ENCODE measurements at regions not wholly inside any gene's neighbourhood (a gene's known extent, or its start where the extent isn't known, plus 50 kb on each side); places are given as distances from the start of the nearest gene placed in this dataset.

DNA sequence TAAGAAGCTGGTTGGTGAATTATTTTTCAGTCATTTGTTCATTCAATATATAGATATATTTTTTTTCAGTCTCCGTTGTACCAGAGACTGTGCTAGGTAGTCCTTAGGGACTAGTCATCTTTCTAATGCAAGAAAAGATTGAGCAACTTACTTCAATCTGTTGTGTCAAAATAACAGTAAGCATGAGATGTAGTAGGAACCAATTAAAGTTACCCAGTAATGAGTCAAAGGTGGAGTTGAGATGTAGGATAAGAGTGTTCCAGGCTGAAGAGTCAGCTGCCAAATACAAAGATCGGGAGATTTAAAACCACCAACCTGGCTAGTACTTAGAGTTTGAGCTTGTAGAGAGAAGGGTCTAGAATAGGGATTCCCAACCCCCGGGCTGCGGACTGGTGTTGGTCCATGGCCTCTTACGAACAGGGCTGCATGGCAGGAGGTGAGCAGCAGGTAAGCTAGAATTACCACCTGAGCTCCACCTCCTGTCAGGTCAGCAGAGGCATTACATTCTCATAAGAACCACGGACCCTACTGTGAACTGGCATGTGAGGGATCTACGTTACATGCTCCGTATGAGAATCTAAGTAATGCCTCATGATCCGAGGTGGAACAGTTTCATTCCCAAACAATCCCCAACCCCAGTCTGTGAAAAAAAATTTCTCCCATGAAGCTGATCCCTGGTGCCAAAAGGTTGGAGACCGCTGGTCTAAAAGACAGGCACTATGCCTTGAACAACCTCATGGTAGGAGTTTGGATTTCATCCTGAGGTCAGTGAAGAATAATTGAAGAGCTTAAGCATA lies 1241.5 kb upstream of the WWC1 start:
- Histone ChIP-seq H3K27me3 (no peaks in the 10 kb centered on the region), H3K9me3 (ENCODE audit: low read depth) (no peaks in the 10 kb centered on the region), H3K27ac (no peak overlapping the region), H4K20me1 (ENCODE audit: insufficient read depth, poor library complexity, severe bottlenecking) (no peaks in the 10 kb centered on the region), H3K4me1 (ENCODE audit: insufficient read depth) (no peaks in the 10 kb centered on the region), H3K36me3 (replicated peaks; ENCODE audit: insufficient read depth, low read depth) (no peaks in the 10 kb centered on the region), H2AFZ (no peak overlapping the region), H3K4me2 (no peak overlapping the region), H3K79me2 (no peaks in the 10 kb centered on the region), H3K4me3 (no peak overlapping the region), H3K9me2 (replicated peaks; ENCODE audit: insufficient read depth) (no peaks in the 10 kb centered on the region)
- TF ChIP-seq, protein P1, sequence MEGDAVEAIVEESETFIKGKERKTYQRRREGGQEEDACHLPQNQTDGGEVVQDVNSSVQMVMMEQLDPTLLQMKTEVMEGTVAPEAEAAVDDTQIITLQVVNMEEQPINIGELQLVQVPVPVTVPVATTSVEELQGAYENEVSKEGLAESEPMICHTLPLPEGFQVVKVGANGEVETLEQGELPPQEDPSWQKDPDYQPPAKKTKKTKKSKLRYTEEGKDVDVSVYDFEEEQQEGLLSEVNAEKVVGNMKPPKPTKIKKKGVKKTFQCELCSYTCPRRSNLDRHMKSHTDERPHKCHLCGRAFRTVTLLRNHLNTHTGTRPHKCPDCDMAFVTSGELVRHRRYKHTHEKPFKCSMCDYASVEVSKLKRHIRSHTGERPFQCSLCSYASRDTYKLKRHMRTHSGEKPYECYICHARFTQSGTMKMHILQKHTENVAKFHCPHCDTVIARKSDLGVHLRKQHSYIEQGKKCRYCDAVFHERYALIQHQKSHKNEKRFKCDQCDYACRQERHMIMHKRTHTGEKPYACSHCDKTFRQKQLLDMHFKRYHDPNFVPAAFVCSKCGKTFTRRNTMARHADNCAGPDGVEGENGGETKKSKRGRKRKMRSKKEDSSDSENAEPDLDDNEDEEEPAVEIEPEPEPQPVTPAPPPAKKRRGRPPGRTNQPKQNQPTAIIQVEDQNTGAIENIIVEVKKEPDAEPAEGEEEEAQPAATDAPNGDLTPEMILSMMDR (IDR thresholded peaks at IDR 0.05; ENCODE audit: poor library complexity) = no peak
- no peak for TF ChIP-seq EZH2 (IDR thresholded peaks at IDR 0.05; ENCODE audit: borderline replicate concordance)
- no peak for DNase-seq (ENCODE audit: low spot score)
- 88% methylated on average over 10 of the region's 10 CpGs for WGBS (ENCODE audit: low lambda C conversion rate, missing lambda C conversion rate)

DNA sequence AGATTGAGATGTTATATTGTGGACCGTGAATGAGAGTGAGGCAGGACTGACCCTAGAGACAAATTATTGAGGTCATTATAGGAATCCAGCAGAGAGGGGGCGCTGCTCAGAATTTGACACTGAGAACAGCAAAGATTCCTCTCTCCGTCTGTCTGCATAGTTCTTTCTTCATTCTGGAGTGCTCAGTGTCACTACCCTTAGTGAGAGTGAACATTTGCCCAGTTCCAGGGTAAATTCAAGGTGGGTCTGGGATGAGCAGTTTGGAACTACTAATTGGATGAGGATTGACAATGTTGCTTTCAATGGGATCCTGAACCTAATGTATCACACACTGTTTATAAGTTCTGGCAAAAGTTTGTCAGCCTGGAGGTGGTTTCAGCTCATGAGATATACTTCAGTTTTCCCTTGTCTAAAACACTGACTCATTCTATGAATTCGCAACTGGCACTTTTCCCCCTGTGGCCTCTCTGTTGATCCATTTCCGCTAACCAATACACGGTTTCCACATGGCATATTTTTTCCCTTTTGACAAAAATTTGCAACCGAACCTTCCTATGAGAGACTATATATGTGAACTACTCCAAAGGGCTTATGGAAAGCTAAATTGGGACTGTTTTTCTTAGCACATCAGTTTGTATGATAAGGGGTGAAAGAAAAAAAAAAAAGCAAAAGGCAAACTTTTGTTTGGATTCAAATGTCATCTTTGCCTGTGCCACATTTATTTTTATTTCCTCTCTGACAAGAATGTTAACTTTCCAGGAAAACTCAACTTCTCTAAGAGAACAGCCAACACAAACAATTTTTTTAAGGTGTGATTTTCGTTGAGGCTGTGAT lies 1240.7 kb upstream of the WWC1 start:
- Histone ChIP-seq H4K20me1 (ENCODE audit: insufficient read depth, poor library complexity, severe bottlenecking) (no peaks in the 10 kb centered on the region), H3K9me3 (ENCODE audit: low read depth) (no peaks in the 10 kb centered on the region), H3K79me2 (no peaks in the 10 kb centered on the region), H3K27me3 (no peaks in the 10 kb centered on the region), H3K27ac (no peak overlapping the region), H2AFZ (no peak overlapping the region), H3K4me3 (no peak overlapping the region), H3K4me2 (no peak overlapping the region), H3K9me2 (replicated peaks; ENCODE audit: insufficient read depth) (no peaks in the 10 kb centered on the region), H3K4me1 (ENCODE audit: insufficient read depth) (no peaks in the 10 kb centered on the region), H3K36me3 (replicated peaks; ENCODE audit: insufficient read depth, low read depth) (no peaks in the 10 kb centered on the region)
- no peak for DNase-seq (ENCODE audit: low spot score)
- WGBS (ENCODE audit: low lambda C conversion rate, missing lambda C conversion rate) = 77% methylated on average over 8 of the region's 8 CpGs
- TF ChIP-seq EZH2phosphoT487 (IDR thresholded peaks at IDR 0.05; ENCODE audit: low read depth, severe bottlenecking, unreplicated experiment) (no peak), EZH2 (IDR thresholded peaks at IDR 0.05; ENCODE audit: borderline replicate concordance) (no peak)
- TF ChIP-seq, protein P1 (IDR thresholded peaks at IDR 0.05; ENCODE audit: poor library complexity) = no peak

DNA sequence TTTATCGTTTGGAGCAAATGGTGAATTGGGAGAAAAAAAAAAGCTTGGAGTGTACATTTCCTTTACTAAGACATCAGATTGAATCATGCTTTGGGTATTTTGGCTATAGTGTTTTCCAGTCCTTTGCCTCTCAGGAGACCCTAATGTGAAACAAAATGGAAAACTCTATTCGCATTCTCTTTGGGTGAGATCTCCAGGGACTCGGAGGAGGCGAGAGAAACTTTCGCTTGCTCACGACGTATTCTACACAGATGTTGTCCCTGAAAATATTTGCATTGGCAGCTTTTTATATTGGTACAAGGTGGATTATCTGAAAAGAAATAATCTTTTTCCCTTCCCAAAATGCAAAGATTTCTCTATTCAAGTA lies 1240.1 kb upstream of the WWC1 start:
- no peaks in the 10 kb centered on the region for H3K27me3 ChIP-seq
- TF ChIP-seq EZH2 (IDR thresholded peaks at IDR 0.05; ENCODE audit: borderline replicate concordance) (no peak), EZH2phosphoT487 (IDR thresholded peaks at IDR 0.05; ENCODE audit: low read depth, severe bottlenecking, unreplicated experiment) (no peak)
- TF ChIP-seq, protein P1 (IDR thresholded peaks at IDR 0.05; ENCODE audit: poor library complexity) = no peak
- DNase-seq (ENCODE audit: low spot score) = no peak
- H3K27ac ChIP-seq = no peak overlapping the region
- no peaks in the 10 kb centered on the region for H3K9me2 ChIP-seq (replicated peaks; ENCODE audit: insufficient read depth)
- H3K79me2 ChIP-seq = no peaks in the 10 kb centered on the region
- no peaks in the 10 kb centered on the region for H4K20me1 ChIP-seq (ENCODE audit: insufficient read depth, poor library complexity, severe bottlenecking)
- H3K9me3 ChIP-seq (ENCODE audit: low read depth) = no peaks in the 10 kb centered on the region
- WGBS (ENCODE audit: low lambda C conversion rate, missing lambda C conversion rate) = 87% methylated on average over 7 of the region's 7 CpGs
- H3K4me3 ChIP-seq = no peak overlapping the region
- no peaks in the 10 kb centered on the region for H3K36me3 ChIP-seq (replicated peaks; ENCODE audit: insufficient read depth, low read depth)
- no peak overlapping the region for H3K4me2 ChIP-seq
- H2AFZ ChIP-seq = no peak overlapping the region
- no peaks in the 10 kb centered on the region for H3K4me1 ChIP-seq (ENCODE audit: insufficient read depth)

Data from hepatocyte (in vitro differentiated cells).